Activated naive CD4-positive, alpha-beta T cell treated with anti-CD3 and anti-CD28 coated beads, Interleukin-2, amount 50 U/mL, for 24 hours (primary cell): ENCODE measurements at regions not wholly inside any gene's neighbourhood (a gene's known extent, or its start where the extent isn't known, plus 50 kb on each side); places are given as distances from the start of the nearest gene placed in this dataset.
"Not testable (repeated sequence)": the region's sequence is repeated elsewhere in the genome, so short reads cannot be mapped to it uniquely, and the experiment has no call there.

Experiments
- H3K27ac Mint-ChIP-seq: one replicate; pipeline ENCODE4 v1.8.0; 2021; ENCODE audit warnings: mild to moderate bottlenecking, mixed read lengths
- H3K27me3 Mint-ChIP-seq: one replicate; pipeline ENCODE4 v1.8.0; 2021; ENCODE audit warnings: mixed read lengths
- H3K36me3 Mint-ChIP-seq: one replicate; pipeline ENCODE4 v1.8.0; 2021; ENCODE audit warnings: mixed read lengths
- H3K4me1 Mint-ChIP-seq: one replicate; pipeline ENCODE4 v1.8.0; 2021; ENCODE audit warnings: mixed read lengths
- H3K4me3 Mint-ChIP-seq: one replicate; pipeline ENCODE4 v1.8.0; 2021; ENCODE audit warnings: mild to moderate bottlenecking, mixed read lengths
- H3K9me3 Mint-ChIP-seq: one replicate; pipeline ENCODE4 v1.8.0; 2021; ENCODE audit warnings: mixed read lengths

GRCh38 chr17:30731210-30732132 is 93.0 kb downstream of the CRLF3 start:
- peak overlapping the region; percentile 96 for H3K27ac Mint-ChIP-seq
- H3K4me1 Mint-ChIP-seq: peaks cover 30% of the 10 kb centered on the region
- not testable (repeated sequence) for H3K27me3 Mint-ChIP-seq, H3K9me3 Mint-ChIP-seq, H3K36me3 Mint-ChIP-seq
- peak overlapping the region; percentile 96 for H3K4me3 Mint-ChIP-seq

GRCh38 chr17:30730837-30731209 is 93.7 kb downstream of the CRLF3 start:
- H3K27me3 Mint-ChIP-seq, H3K36me3 Mint-ChIP-seq, H3K9me3 Mint-ChIP-seq: not testable (repeated sequence)
- H3K4me3 Mint-ChIP-seq: peak overlapping the region; percentile 96
- peaks cover 30% of the 10 kb centered on the region for H3K4me1 Mint-ChIP-seq
- peak overlapping the region; percentile 62 for H3K27ac Mint-ChIP-seq

- Mint-ChIP-seq H3K4me1 (peaks cover 25% of the 10 kb centered on the region), H3K27ac (peak overlapping the region; percentile 38), H3K4me3 (peak overlapping the region; percentile 96)
- not testable (repeated sequence) for H3K27me3 Mint-ChIP-seq, H3K9me3 Mint-ChIP-seq, H3K36me3 Mint-ChIP-seq
Measured at GRCh38 chr17:30730171-30730836, 94.2 kb downstream of the CRLF3 start.

- not testable (repeated sequence) for H3K27me3 Mint-ChIP-seq, H3K36me3 Mint-ChIP-seq, H3K9me3 Mint-ChIP-seq
- Mint-ChIP-seq H3K4me1 (peaks cover 20% of the 10 kb centered on the region), H3K4me3 (peak overlapping the region; percentile 69), H3K27ac (peak overlapping the region; percentile 62)
Measured at GRCh38 chr17:30729471-30730170, 94.9 kb downstream of the CRLF3 start.

- H3K27ac Mint-ChIP-seq, H3K36me3 Mint-ChIP-seq, H3K4me3 Mint-ChIP-seq, H3K27me3 Mint-ChIP-seq, H3K9me3 Mint-ChIP-seq: not testable (repeated sequence)
- peaks cover 10% of the 10 kb centered on the region for H3K4me1 Mint-ChIP-seq
Measured at GRCh38 chr17:30727517-30727916, 97.0 kb downstream of the CRLF3 start.

GRCh38 chr17:30726734-30727133 is 97.8 kb downstream of the CRLF3 start:
- H3K27me3 Mint-ChIP-seq, H3K4me3 Mint-ChIP-seq, H3K36me3 Mint-ChIP-seq, H3K27ac Mint-ChIP-seq, H3K9me3 Mint-ChIP-seq: not testable (repeated sequence)
- H3K4me1 Mint-ChIP-seq: peaks cover 10% of the 10 kb centered on the region

GRCh38 chr17:30726310-30726709 is 98.2 kb downstream of the CRLF3 start:
- not testable (repeated sequence) for H3K27me3 Mint-ChIP-seq, H3K27ac Mint-ChIP-seq, H3K4me3 Mint-ChIP-seq, H3K36me3 Mint-ChIP-seq, H3K9me3 Mint-ChIP-seq
- H3K4me1 Mint-ChIP-seq: peaks cover 10% of the 10 kb centered on the region

GRCh38 chr17:30724034-30724650 is 100.3 kb downstream of the CRLF3 start:
- not testable (repeated sequence) for H3K4me3 Mint-ChIP-seq, H3K36me3 Mint-ChIP-seq, H3K27ac Mint-ChIP-seq, H3K9me3 Mint-ChIP-seq, H3K27me3 Mint-ChIP-seq
- peaks cover 11% of the 10 kb centered on the region for H3K4me1 Mint-ChIP-seq

- not testable (repeated sequence) for H3K4me3 Mint-ChIP-seq, H3K27ac Mint-ChIP-seq, H3K27me3 Mint-ChIP-seq, H3K4me1 Mint-ChIP-seq, H3K36me3 Mint-ChIP-seq, H3K9me3 Mint-ChIP-seq
Measured at GRCh38 chr17:30722114-30722780, 102.2 kb downstream of the CRLF3 start.

- H3K27me3 Mint-ChIP-seq, H3K36me3 Mint-ChIP-seq, H3K4me3 Mint-ChIP-seq, H3K27ac Mint-ChIP-seq, H3K9me3 Mint-ChIP-seq, H3K4me1 Mint-ChIP-seq: not testable (repeated sequence)
Measured at GRCh38 chr17:30720971-30721370, 103.5 kb downstream of the CRLF3 start.

- Mint-ChIP-seq H3K36me3 (no peaks in the 10 kb centered on the region), H3K27me3 (no peaks in the 10 kb centered on the region), H3K4me1 (peaks cover 14% of the 10 kb centered on the region), H3K4me3 (no peak overlapping the region), H3K27ac (no peak overlapping the region), H3K9me3 (no peaks in the 10 kb centered on the region)
Measured at GRCh38 chr17:30720013-30720471, 104.5 kb downstream of the CRLF3 start.

- H3K27me3 Mint-ChIP-seq, H3K4me3 Mint-ChIP-seq, H3K36me3 Mint-ChIP-seq, H3K27ac Mint-ChIP-seq, H3K9me3 Mint-ChIP-seq: not testable (repeated sequence)
- H3K4me1 Mint-ChIP-seq: peaks cover 15% of the 10 kb centered on the region
Measured at GRCh38 chr17:30719131-30719973, 105.1 kb downstream of the CRLF3 start.

- H3K36me3 Mint-ChIP-seq, H3K27me3 Mint-ChIP-seq, H3K27ac Mint-ChIP-seq, H3K4me3 Mint-ChIP-seq, H3K9me3 Mint-ChIP-seq: not testable (repeated sequence)
- peaks cover 15% of the 10 kb centered on the region for H3K4me1 Mint-ChIP-seq
Measured at GRCh38 chr17:30718691-30719090, 105.8 kb downstream of the CRLF3 start.

GRCh38 chr17:30718099-30718447 is 106.4 kb downstream of the CRLF3 start:
- peaks cover 15% of the 10 kb centered on the region for H3K4me1 Mint-ChIP-seq
- H3K36me3 Mint-ChIP-seq, H3K27ac Mint-ChIP-seq, H3K4me3 Mint-ChIP-seq, H3K9me3 Mint-ChIP-seq, H3K27me3 Mint-ChIP-seq: not testable (repeated sequence)
